Activated T-helper 9 cell treated with anti-CD3 and anti-CD28 coated beads, Interleukin-2, amount 50 U/mL, for 16 hours (primary cell): ENCODE measurements at regions not wholly inside any gene's neighbourhood (a gene's known extent, or its start where the extent isn't known, plus 50 kb on each side); places are given as distances from the start of the nearest gene placed in this dataset.
"Not testable (repeated sequence)": the region's sequence is repeated elsewhere in the genome, so short reads cannot be mapped to it uniquely, and the experiment has no call there.

Source experiments
- DNase-seq: peaks from one replicate; pipeline ENCODE4 v3.0.0-alpha.2; 2020; ENCODE audit warnings: low read depth

GRCh38 chr11:79661373-79661772 is 220.5 kb upstream of the TENM4 start:
- no peak for DNase-seq

- DNase-seq = no peak
Observed at GRCh38 chr11:79648766-79649520, 208.1 kb upstream of the TENM4 start.

- no peak for DNase-seq
Observed at GRCh38 chr11:79637219-79637618, 196.4 kb upstream of the TENM4 start.

GRCh38 chr11:79634905-79635304 is 194.1 kb upstream of the TENM4 start:
- DNase-seq = no peak

- no peak for DNase-seq
Observed at GRCh38 chr11:79627281-79627680, 186.5 kb upstream of the TENM4 start.

- DNase-seq = no peak
Observed at GRCh38 chr11:79626135-79627075, 185.6 kb upstream of the TENM4 start.

- no peak for DNase-seq
Observed at GRCh38 chr11:79623375-79623774, 182.5 kb upstream of the TENM4 start.

GRCh38 chr11:79617561-79617960 is 176.7 kb upstream of the TENM4 start:
- DNase-seq = no peak

GRCh38 chr11:79616392-79616851 is 175.6 kb upstream of the TENM4 start:
- no peak for DNase-seq

- DNase-seq = no peak
Observed at GRCh38 chr11:79615425-79615824, 174.6 kb upstream of the TENM4 start.

GRCh38 chr11:79610678-79611077 is 169.8 kb upstream of the TENM4 start:
- DNase-seq = no peak

GRCh38 chr11:79610139-79610538 is 169.3 kb upstream of the TENM4 start:
- no peak for DNase-seq

- no peak for DNase-seq
Observed at GRCh38 chr11:79609511-79609910, 168.7 kb upstream of the TENM4 start.

- DNase-seq = not testable (repeated sequence)
Observed at GRCh38 chr11:79606461-79606860, 165.6 kb upstream of the TENM4 start.

- DNase-seq = no peak
Observed at GRCh38 chr11:79600711-79601110, 159.9 kb upstream of the TENM4 start.

GRCh38 chr11:79594834-79595233 is 154.0 kb upstream of the TENM4 start:
- no peak for DNase-seq

GRCh38 chr11:79592824-79593223 is 152.0 kb upstream of the TENM4 start:
- DNase-seq = no peak

- DNase-seq = no peak
Observed at GRCh38 chr11:79592406-79592805, 151.6 kb upstream of the TENM4 start.

GRCh38 chr11:79582434-79582833 is 141.6 kb upstream of the TENM4 start:
- no peak for DNase-seq

GRCh38 chr11:79579063-79579462 is 138.2 kb upstream of the TENM4 start:
- no peak for DNase-seq

GRCh38 chr11:79578116-79578515 is 137.3 kb upstream of the TENM4 start:
- no peak for DNase-seq

- no peak for DNase-seq
Observed at GRCh38 chr11:79575701-79576100, 134.9 kb upstream of the TENM4 start.

- DNase-seq = no peak
Observed at GRCh38 chr11:79570104-79570503, 129.3 kb upstream of the TENM4 start.
